ENCODE measurements at regions not wholly inside any gene's neighbourhood (a gene's known extent, or its start where the extent isn't known, plus 50 kb on each side); places are given as distances from the start of the nearest gene placed in this dataset.
"Not testable (repeated sequence)": the region's sequence is repeated elsewhere in the genome, so short reads cannot be mapped to it uniquely, and the experiment has no call there.

GRCh38 chr21:32073593-32073992 is 200.8 kb downstream of the HUNK start:
- intact Hi-C loops (cut with DNase I) = loop anchor here in 1 of 4 donors (10.0 kb wide), 1 partner anchor 59 kb away; no protein-coding TSS in a partner anchor
- H3K4me1 ChIP-seq (ENCODE audit: insufficient read depth) = no peaks in the 10 kb centered on the region
- no peak overlapping the region for H3K4me3 ChIP-seq
- no peak overlapping the region for H3K27ac ChIP-seq
- DNase-seq = no peak
- no peaks in the 10 kb centered on the region for H3K36me3 ChIP-seq
- 78 to 84% (median 81%) methylated on average over 6 of the region's 6 CpGs for WGBS, 3 donors
- no peaks in the 10 kb centered on the region for H3K9me3 ChIP-seq
- no peaks in the 10 kb centered on the region for H3K27me3 ChIP-seq
- no peak for TF ChIP-seq CTCF (IDR thresholded peaks at IDR 0.05)
- no peak for TF ChIP-seq POLR2A (IDR thresholded peaks at IDR 0.05)
- no peak for TF ChIP-seq EP300 (IDR thresholded peaks at IDR 0.05)

- Histone ChIP-seq H3K4me3 (no peak overlapping the region), H3K27me3 (no peaks in the 10 kb centered on the region), H3K27ac (no peak overlapping the region), H3K9me3 (no peaks in the 10 kb centered on the region), H3K36me3 (no peaks in the 10 kb centered on the region), H3K4me1 (ENCODE audit: insufficient read depth) (no peaks in the 10 kb centered on the region)
- WGBS, 3 donors = 95 to 98% (median 95%) methylated on average over 6 of the region's 6 CpGs
- intact Hi-C loops (cut with DNase I) = loop anchor here in 1 of 4 donors (10.0 kb wide), 1 partner anchor 58 kb away; no protein-coding TSS in a partner anchor
- DNase-seq = no peak
- no peak for TF ChIP-seq CTCF (IDR thresholded peaks at IDR 0.05)
- no peak for TF ChIP-seq POLR2A (IDR thresholded peaks at IDR 0.05)
- no peak for TF ChIP-seq EP300 (IDR thresholded peaks at IDR 0.05)
Measured at GRCh38 chr21:32073190-32073589, 200.4 kb downstream of the HUNK start.

- H3K9me3 ChIP-seq = not testable (repeated sequence)
- intact Hi-C loops (cut with DNase I) = loop anchor here in 1 of 4 donors (10.0 kb wide), 1 partner anchor 57 kb away; no protein-coding TSS in a partner anchor
Measured at GRCh38 chr21:32071620-32072019, 198.8 kb downstream of the HUNK start.

GRCh38 chr21:32070676-32071330 is 198.0 kb downstream of the HUNK start:
- H3K36me3 ChIP-seq = no peaks in the 10 kb centered on the region
- intact Hi-C loops (cut with DNase I) = loop anchor here in 1 of 4 donors (10.0 kb wide), 1 partner anchor 56 kb away; no protein-coding TSS in a partner anchor

More at GRCh38 chr21:32071620-32072019, 198.8 kb downstream of the HUNK start:
- H3K27ac ChIP-seq; H3K27me3 ChIP-seq; H3K4me1 ChIP-seq (ENCODE audit: insufficient read depth); H3K4me3 ChIP-seq; H3K36me3 ChIP-seq; DNase-seq: not testable (repeated sequence)
- WGBS, 3 donors = 33 to 55% (median 40%) methylated on average over 2 of the region's 2 CpGs

More at GRCh38 chr21:32070676-32071330, 198.0 kb downstream of the HUNK start:
- no peak for DNase-seq
- Histone ChIP-seq H3K4me1 (ENCODE audit: insufficient read depth) (no peaks in the 10 kb centered on the region), H3K9me3 (no peaks in the 10 kb centered on the region), H3K4me3 (no peak overlapping the region), H3K27ac (no peak overlapping the region), H3K27me3 (no peaks in the 10 kb centered on the region)
- 53 to 65% (median 57%) methylated on average over 10 of the region's 10 CpGs for WGBS, 3 donors
- TF ChIP-seq POLR2A (IDR thresholded peaks at IDR 0.05) (no peak), EP300 (IDR thresholded peaks at IDR 0.05) (no peak), CTCF (IDR thresholded peaks at IDR 0.05) (no peak)

Data from ovary (tissue), 7 donors.